Heart left ventricle (tissue), 16 donors: ENCODE measurements at regions not wholly inside any gene's neighbourhood (a gene's known extent, or its start where the extent isn't known, plus 50 kb on each side); places are given as distances from the start of the nearest gene placed in this dataset.

Experiments used
- ATAC-seq, 4 donors: fragments of 200-7000 bp; cut with Tn5 transposase; one replicate each; pipeline ENCODE4 v1.9.1; 2020 to 2022; ENCODE audit warnings: moderate library complexity in 4 of 4, mild to moderate bottlenecking in 3 of 4, moderate number of reproducible peaks in 1 of 4
- DNase-seq, 5 donors: peaks; one replicate each; pipeline ENCODE4 v3.0.0-alpha.2; 2020
- H3K27ac ChIP-seq, 12 donors: fragments of 200-600 bp; sonication (generic) in 4 of 12; one replicate each; pipeline versions ENCODE4 v1.5.0 to v1.8.0; 2016 to 2022; ENCODE audit warnings: mild to moderate bottlenecking in 2 of 12
- H3K27me3 ChIP-seq, 9 donors: fragments of 200-600 bp; sonication (generic) in 2 of 9; one replicate each; pipeline versions ENCODE4 v1.5.1 to v1.8.0; 2016 to 2022; ENCODE audit warnings: mild to moderate bottlenecking in 3 of 9
- H3K36me3 ChIP-seq, 9 donors: fragments of 200-600 bp; sonication (generic) in 2 of 9; one replicate each; pipeline versions ENCODE4 v1.5.0 to v1.8.0; 2018 to 2022; ENCODE audit warnings: mild to moderate bottlenecking in 2 of 9
- H3K4me1 ChIP-seq, 12 donors: fragments of 200-600 bp; sonication (generic) in 4 of 12; one replicate each; pipeline versions ENCODE4 v1.5.0 to v1.8.0; 2016 to 2022; ENCODE audit warnings: mild to moderate bottlenecking in 3 of 12
- H3K4me3 ChIP-seq, 12 donors: fragments of 200-600 bp; sonication (generic) in 4 of 12; one replicate each; pipeline versions ENCODE4 v1.5.0 to v1.8.0; 2017 to 2022; ENCODE audit warnings: mild to moderate bottlenecking in 9 of 12, moderate library complexity in 4 of 12
- H3K9me3 ChIP-seq, 12 donors: fragments of 200-600 bp; sonication (generic) in 4 of 12; one replicate each; pipeline versions ENCODE4 v1.5.0 to v1.8.0; 2016 to 2022; ENCODE audit warnings: mild to moderate bottlenecking in 1 of 12
- POLR2A ChIP-seq, 2 donors: fragments of 450-650 bp; IDR thresholded peaks; one replicate each; pipeline ENCODE4 v1.6.1; 2017; ENCODE audit warnings: antibody characterized with exemption in 2 of 2, mild to moderate bottlenecking in 2 of 2, moderate library complexity in 2 of 2
- WGBS, 4 donors: extraction: QIAGEN DNeasy Blood & Tissue Kit in 2 of 4; methylation state at CpG; one replicate each; pipeline versions ENCODE4 v1.1.5 to v1.1.7; 2013 to 2018; 5-methylcytosine and 5-hydroxymethylcytosine counted together
- intact Hi-C, 10 donors: fragments of 100-400 bp; cut with DNase I; formaldehyde crosslinking; loops; one replicate each; pipeline versions ENCODE4 v1.11.1 to v1.14.2; 2022
- TF ChIP-seq, protein P1 (sequence below), 12 donors: fragments of 200-600 bp; sonication (generic) in 4 of 12; IDR thresholded peaks; one replicate each; pipeline versions ENCODE4 v1.5.0 to v1.8.0; 2018 to 2022; ENCODE audit warnings: antibody characterized with exemption in 12 of 12, mild to moderate bottlenecking in 5 of 12
- donor health status: ischemic (EF 13 %, LVEDD 7.1; RV severe dilation, severe dysfunction).
- donor health status: healthy with polysubstance abuse.
- donor health status: DM: no; HTN: yes; CAD: no.
- donor health status: DM: no; HTN: no; CAD: no.
- donor health status: ischemic (EF 25% LVEDD 6.9; RV normal size, moderate dysfunction).
- donor health status: ischemic (EF 25% LVEDD 5.7; RV mildly dilated, moderate dysfunction).
- donor health status: healthy.
- donor health status: DM: yes; HTN: yes; CAD: no.
- donor health status: ischemic (EF 35%, LVEDD 5.7; RV mildly dilated, moderate dysfunction).
- donor health status: nonischemic (EF 11% LVEDD 7.7; RV severe dilation, severe dysfunction).
- donor health status: DM: yes; HTN: yes; CAD: no.
- donor health status: PGD.
- donor health status: ischemic (EF 29% LVEDD 5.4; RV normal size, mild dysfunction).
- donor health status: nonischemic (EF 23%, LVEDD 6.1; RV moderate dilation, normal function).

DNA sequence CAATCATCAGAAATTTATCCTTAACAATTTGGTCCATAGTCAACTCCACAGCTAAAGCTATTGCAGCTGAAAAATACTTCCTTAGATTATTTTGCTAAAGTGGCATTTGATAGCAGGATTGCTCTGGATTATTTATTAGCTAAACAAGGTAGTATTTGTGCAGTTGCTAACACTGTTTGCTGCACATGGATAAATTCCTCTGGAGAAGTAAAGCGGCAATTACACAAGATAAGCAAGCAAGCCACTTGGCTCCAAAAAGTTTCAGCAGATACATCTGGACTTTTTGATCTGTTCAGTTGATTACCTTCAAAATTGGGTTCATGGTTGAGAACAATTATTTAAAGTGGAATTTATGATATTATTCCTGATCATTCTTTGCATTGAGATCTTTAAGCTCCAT, 971.5 kb downstream of the C4orf33 start:
- ATAC-seq: no peak
- TF ChIP-seq POLR2A (IDR thresholded peaks at IDR 0.05): no peak
- TF ChIP-seq, protein P1, sequence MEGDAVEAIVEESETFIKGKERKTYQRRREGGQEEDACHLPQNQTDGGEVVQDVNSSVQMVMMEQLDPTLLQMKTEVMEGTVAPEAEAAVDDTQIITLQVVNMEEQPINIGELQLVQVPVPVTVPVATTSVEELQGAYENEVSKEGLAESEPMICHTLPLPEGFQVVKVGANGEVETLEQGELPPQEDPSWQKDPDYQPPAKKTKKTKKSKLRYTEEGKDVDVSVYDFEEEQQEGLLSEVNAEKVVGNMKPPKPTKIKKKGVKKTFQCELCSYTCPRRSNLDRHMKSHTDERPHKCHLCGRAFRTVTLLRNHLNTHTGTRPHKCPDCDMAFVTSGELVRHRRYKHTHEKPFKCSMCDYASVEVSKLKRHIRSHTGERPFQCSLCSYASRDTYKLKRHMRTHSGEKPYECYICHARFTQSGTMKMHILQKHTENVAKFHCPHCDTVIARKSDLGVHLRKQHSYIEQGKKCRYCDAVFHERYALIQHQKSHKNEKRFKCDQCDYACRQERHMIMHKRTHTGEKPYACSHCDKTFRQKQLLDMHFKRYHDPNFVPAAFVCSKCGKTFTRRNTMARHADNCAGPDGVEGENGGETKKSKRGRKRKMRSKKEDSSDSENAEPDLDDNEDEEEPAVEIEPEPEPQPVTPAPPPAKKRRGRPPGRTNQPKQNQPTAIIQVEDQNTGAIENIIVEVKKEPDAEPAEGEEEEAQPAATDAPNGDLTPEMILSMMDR (IDR thresholded peaks at IDR 0.05): no peak
- no peaks in the 10 kb centered on the region for H3K36me3 ChIP-seq
- H3K27me3 ChIP-seq: no peaks in the 10 kb centered on the region
- DNase-seq: no peak
- no peak overlapping the region for H3K27ac ChIP-seq
- 88 to 94% (median 92%) methylated on average over 1 of the region's 1 CpG for WGBS, 4 donors
- H3K4me1 ChIP-seq: no peaks in the 10 kb centered on the region
- intact Hi-C loops: no loop called here
- H3K9me3 ChIP-seq: peaks cover 0 to 7% (median 0%) of the 10 kb centered on the region in 12 donors
- no peak overlapping the region for H3K4me3 ChIP-seq

DNA sequence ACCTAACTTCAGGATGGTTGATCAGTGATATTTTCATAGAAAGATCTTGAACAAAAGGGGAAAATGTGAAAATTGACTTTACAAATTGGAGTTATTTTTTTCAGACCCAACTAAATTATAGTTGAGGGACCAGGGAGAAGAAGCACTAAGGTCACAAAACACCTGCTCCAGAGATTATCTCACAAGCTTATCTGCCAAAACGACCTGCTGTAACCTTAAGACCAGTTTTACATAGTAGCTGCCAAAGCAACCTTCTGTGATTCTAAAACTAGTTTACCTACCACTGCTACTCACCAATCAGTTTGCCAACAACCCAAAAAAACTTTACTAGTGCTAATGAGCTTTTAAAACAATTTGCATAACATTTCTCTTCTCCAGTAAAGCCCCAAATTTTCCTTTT, 972.1 kb downstream of the C4orf33 start:
- TF ChIP-seq, protein P1 (IDR thresholded peaks at IDR 0.05): no peak
- no peak for TF ChIP-seq POLR2A (IDR thresholded peaks at IDR 0.05)
- intact Hi-C loops: no loop called here
- peaks cover 0 to 7% (median 0%) of the 10 kb centered on the region in 12 donors for H3K9me3 ChIP-seq
- no peak overlapping the region for H3K27ac ChIP-seq
- WGBS, 4 donors: 7 to 20% (median 12%) methylated on average over 1 of the region's 1 CpG
- H3K36me3 ChIP-seq: no peaks in the 10 kb centered on the region
- H3K27me3 ChIP-seq: no peaks in the 10 kb centered on the region
- no peaks in the 10 kb centered on the region for H3K4me1 ChIP-seq
- no peak overlapping the region for H3K4me3 ChIP-seq
- DNase-seq (no peak), ATAC-seq (no peak)

DNA sequence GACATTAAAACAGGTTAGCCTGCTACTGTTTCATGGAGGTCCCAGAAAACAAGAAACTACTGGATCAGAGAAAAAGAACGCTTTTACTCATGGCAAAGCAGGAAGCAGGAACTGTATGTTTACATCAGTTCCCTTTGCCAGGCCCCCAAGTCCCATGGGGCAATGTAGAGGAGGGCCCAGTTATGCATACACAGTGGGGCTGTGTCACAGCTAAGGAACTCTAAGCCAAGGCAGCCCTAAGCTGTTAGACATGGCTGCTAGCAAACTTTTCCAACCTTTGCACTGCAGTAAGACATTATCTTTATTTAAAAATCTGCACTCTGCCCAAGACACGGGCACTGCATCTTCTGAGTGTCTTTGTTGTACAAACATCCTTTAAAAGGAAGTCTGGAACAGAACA, 975.8 kb downstream of the C4orf33 start:
- H3K9me3 ChIP-seq: peaks cover 0 to 7% (median 0%) of the 10 kb centered on the region in 12 donors
- H3K4me1 ChIP-seq: no peaks in the 10 kb centered on the region
- H3K4me3 ChIP-seq: no peak overlapping the region
- TF ChIP-seq POLR2A (IDR thresholded peaks at IDR 0.05): no peak
- TF ChIP-seq, protein P1 (IDR thresholded peaks at IDR 0.05): no peak
- intact Hi-C loops: no loop called here
- H3K27ac ChIP-seq: no peak overlapping the region
- no peak for ATAC-seq
- no peaks in the 10 kb centered on the region for H3K36me3 ChIP-seq
- WGBS, 4 donors: 43 to 68% (median 62%) methylated on average over 2 of the region's 2 CpGs
- no peaks in the 10 kb centered on the region for H3K27me3 ChIP-seq
- DNase-seq: no peak

DNA sequence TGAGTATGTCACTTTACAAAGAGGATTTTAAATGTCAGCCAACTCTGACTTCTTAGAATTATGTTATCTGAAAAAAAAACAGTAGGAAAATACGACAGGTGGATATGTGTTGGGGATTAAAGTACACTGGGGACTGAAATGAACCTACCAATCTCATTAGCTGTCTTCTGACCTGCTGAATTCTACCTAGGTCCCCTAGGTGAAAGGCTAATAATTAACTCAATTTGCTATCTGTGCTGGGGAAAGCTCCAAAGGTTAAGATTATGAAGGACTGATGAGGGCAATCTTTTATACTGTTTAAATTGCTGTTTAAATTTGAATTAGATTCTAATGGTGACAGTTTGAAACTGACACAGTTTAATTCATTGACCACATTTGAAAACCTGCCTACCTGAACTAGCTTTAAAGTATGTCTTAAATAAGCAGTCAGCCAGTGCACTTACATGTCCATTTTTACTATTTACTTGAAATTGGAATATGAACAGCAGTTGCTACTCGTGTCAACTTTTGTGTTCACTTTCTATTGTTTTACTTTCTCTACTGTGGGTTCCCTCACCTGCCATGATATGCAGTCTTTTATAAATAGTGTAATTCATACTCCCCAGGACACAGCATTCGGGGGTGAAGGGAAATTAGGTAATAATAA, 977.3 kb downstream of the C4orf33 start:
- Histone ChIP-seq H3K36me3 (no peaks in the 10 kb centered on the region), H3K4me3 (no peak overlapping the region), H3K4me1 (no peaks in the 10 kb centered on the region), H3K9me3 (peaks cover 0 to 7% (median 0%) of the 10 kb centered on the region in 12 donors), H3K27me3 (no peaks in the 10 kb centered on the region), H3K27ac (no peak overlapping the region)
- no peak for ATAC-seq
- DNase-seq: no peak
- 72 to 83% (median 80%) methylated on average over 3 of the region's 3 CpGs for WGBS, 4 donors
- TF ChIP-seq, protein P1 (IDR thresholded peaks at IDR 0.05): no peak
- TF ChIP-seq POLR2A (IDR thresholded peaks at IDR 0.05): no peak
- intact Hi-C loops: no loop called here
